Sigmoid colon (tissue), 4 donors: ENCODE measurements at regions not wholly inside any gene's neighbourhood (a gene's known extent, or its start where the extent isn't known, plus 50 kb on each side); places are given as distances from the start of the nearest gene placed in this dataset.

ENCODE experiments used
- EP300 ChIP-seq, 4 donors: sonication (generic); formaldehyde crosslinking; IDR thresholded peaks; one replicate each; pipeline ENCODE4 v1.6.1; 2017; ENCODE audit warnings: antibody characterized with exemption in 4 of 4
- POLR2A ChIP-seq, 2 donors: fragments of 450-650 bp; IDR thresholded peaks; one replicate each; pipeline ENCODE4 v1.6.1; 2016; ENCODE audit warnings: antibody characterized with exemption in 2 of 2, mild to moderate bottlenecking in 2 of 2, moderate library complexity in 2 of 2
- POLR2AphosphoS5 ChIP-seq, 4 donors: sonication (generic); formaldehyde crosslinking; IDR thresholded peaks; one replicate each; pipeline ENCODE4 v1.6.1; 2017; ENCODE audit warnings: antibody characterized with exemption in 4 of 4
- TF ChIP-seq, protein P1 (sequence below), 4 experiments: fragments of 450-650 bp in 3 of 4; fragments of 200-600 bp in 1 of 4; IDR thresholded peaks; one replicate each; pipeline ENCODE4 v1.5.1; 2016 to 2019; ENCODE audit warnings: antibody characterized with exemption in 4 of 4, mild to moderate bottlenecking in 3 of 4, moderate library complexity in 2 of 4

DNA sequence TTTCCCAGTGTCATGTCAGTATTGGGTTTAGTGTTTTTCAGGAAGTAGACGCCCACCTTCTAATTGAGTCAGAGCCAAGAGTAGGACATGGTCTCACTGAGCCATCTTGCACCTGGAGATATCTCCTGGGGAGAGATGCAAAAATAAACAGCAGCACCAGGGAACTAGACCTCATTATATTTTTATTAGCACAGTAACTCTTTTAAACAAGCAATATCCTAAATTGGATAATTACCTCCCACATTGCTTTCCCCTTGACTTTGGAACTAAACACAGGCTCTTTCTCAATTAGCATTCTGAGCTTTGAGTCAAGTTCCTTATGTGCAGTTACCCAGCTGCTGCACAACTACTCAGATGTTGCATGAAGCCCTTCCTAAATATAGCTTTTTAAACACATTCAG lies 175.4 kb downstream of the IBTK start:
- TF ChIP-seq, protein P1, sequence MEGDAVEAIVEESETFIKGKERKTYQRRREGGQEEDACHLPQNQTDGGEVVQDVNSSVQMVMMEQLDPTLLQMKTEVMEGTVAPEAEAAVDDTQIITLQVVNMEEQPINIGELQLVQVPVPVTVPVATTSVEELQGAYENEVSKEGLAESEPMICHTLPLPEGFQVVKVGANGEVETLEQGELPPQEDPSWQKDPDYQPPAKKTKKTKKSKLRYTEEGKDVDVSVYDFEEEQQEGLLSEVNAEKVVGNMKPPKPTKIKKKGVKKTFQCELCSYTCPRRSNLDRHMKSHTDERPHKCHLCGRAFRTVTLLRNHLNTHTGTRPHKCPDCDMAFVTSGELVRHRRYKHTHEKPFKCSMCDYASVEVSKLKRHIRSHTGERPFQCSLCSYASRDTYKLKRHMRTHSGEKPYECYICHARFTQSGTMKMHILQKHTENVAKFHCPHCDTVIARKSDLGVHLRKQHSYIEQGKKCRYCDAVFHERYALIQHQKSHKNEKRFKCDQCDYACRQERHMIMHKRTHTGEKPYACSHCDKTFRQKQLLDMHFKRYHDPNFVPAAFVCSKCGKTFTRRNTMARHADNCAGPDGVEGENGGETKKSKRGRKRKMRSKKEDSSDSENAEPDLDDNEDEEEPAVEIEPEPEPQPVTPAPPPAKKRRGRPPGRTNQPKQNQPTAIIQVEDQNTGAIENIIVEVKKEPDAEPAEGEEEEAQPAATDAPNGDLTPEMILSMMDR (IDR thresholded peaks at IDR 0.05): no peak
- no peak for TF ChIP-seq POLR2A (IDR thresholded peaks at IDR 0.05)
- no peak for TF ChIP-seq EP300 (IDR thresholded peaks at IDR 0.05)
- TF ChIP-seq POLR2AphosphoS5 (IDR thresholded peaks at IDR 0.05): no peak
